HUES64 (cell line): ENCODE measurements at regions not wholly inside any gene's neighbourhood (a gene's known extent, or its start where the extent isn't known, plus 50 kb on each side); places are given as distances from the start of the nearest gene placed in this dataset.

Experiments used
- H3K27ac ChIP-seq: 2 replicates; pipeline ENCODE4 v1.7.0; 2013; ENCODE audit warnings: low read depth, low read length, inconsistent platforms
- H3K27me3 ChIP-seq: 2 replicates; pipeline ENCODE4 v1.6.1; 2013; ENCODE audit warnings: mild to moderate bottlenecking, low read length; ENCODE audit not compliant: insufficient read depth
- H3K36me3 ChIP-seq: 2 replicates; pipeline ENCODE4 v1.6.1; 2013; ENCODE audit warnings: mild to moderate bottlenecking, low read length; ENCODE audit not compliant: insufficient read depth
- H3K4me1 ChIP-seq: 2 replicates; pipeline ENCODE4 v1.6.1; 2013; ENCODE audit warnings: mild to moderate bottlenecking, low read length, moderate library complexity; ENCODE audit not compliant: insufficient read depth
- H3K4me3 ChIP-seq: 2 replicates; pipeline ENCODE4 v1.5.1; 2013; ENCODE audit warnings: mild to moderate bottlenecking, low read length, moderate library complexity
- H3K9ac ChIP-seq: 2 replicates; pipeline ENCODE4 v1.6.1; 2013; ENCODE audit warnings: mild to moderate bottlenecking, low read depth, low read length
- H3K9me3 ChIP-seq: 2 replicates; pipeline ENCODE4 v1.6.1; 2013; ENCODE audit warnings: low read depth, low read length; ENCODE audit not compliant: insufficient read depth
- WGBS: fragments of 150-250, 120-280 bp; methylation state at CpG from one replicate; pipeline ENCODE4 v1.1.7; 2013; ENCODE audit warnings: missing lambda C conversion rate; 5-methylcytosine and 5-hydroxymethylcytosine counted together

DNA sequence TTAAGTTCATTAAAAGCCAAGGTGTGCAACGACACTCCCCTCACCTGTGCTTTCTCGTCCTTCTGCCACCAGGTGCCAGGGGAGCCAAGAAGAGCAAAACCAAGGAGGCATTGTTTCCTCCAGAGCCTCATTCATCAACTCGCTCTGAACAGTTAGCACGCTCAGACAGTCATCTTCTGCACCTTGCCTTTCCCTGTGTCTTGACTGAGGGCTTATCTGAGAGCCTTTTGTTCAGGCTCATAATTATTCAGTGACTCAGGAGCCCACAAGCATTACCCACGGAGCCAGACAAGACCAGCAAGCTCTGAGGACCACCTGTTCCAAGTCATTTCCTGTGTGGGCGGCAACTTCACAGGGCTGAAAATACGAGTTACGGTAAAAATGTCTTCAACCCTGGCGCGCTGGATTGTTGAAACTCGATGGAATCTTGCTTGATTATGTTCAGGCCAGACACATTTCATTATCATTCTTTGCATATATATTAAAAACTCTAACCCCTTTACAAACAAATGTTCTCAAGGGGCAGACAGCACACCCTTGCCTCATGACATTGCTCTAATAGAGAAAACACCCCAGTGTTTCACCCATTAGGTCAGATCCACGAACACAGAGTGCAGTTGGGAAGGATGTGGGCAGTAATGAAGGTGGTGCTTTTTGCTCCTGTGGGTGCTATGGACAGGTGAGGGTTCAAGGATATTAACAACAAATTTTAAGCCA, 89.7 kb upstream of the RUNX1 start:
- H3K27ac ChIP-seq: no peak overlapping the region
- WGBS: 91% methylated on average over 11 of the region's 12 CpGs

DNA sequence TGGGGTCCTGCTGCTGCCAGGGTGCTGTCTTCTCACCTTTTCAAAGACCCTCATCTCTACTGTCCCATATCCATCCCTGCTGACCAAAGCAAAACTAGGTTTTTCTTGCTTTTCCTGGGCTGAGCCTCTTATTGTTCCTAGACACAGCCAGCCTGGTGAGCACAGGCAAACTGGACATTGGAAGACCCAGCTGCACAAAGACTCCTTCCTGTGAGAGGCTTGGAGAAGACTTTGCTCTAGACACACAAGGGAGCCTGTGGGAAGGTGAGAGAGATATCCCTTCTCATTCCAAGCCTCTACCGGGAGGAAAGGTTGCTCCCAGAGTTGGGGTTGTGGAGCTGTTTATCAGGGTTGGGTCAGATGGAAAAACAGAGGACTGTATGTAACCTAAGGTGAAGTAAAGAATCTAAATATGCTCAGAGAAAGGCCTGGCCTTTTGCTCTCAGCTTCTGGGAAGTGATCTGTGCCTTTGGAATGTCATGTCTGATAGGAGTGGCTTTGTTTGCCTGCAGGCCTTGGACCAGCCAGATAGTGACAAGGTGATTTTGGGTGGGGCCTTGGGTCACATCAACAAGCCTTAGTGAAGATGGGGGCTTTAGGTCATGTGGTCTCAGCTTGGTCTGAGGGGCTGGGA, 87.6 kb upstream of the RUNX1 start:
- no peaks in the 10 kb centered on the region for H3K9me3 ChIP-seq
- H3K27me3 ChIP-seq: no peaks in the 10 kb centered on the region
- peak overlapping the region; percentile 12; the same call in 1 of the 2 replicates for H3K9ac ChIP-seq
- H3K36me3 ChIP-seq: no peaks in the 10 kb centered on the region
- H3K4me1 ChIP-seq: peaks cover 20% of the 10 kb centered on the region
- no peak overlapping the region for H3K27ac ChIP-seq
- no peak overlapping the region for H3K4me3 ChIP-seq
- WGBS: 67% methylated on average over 1 of the region's 1 CpG

More for the DNA sequence above, 89.7 kb upstream of the RUNX1 start:
- H3K4me3 ChIP-seq: no peak overlapping the region
- no peaks in the 10 kb centered on the region for H3K9me3 ChIP-seq
- H3K36me3 ChIP-seq: no peaks in the 10 kb centered on the region
- peaks cover 20% of the 10 kb centered on the region for H3K4me1 ChIP-seq
- H3K9ac ChIP-seq: no peak overlapping the region
- H3K27me3 ChIP-seq: no peaks in the 10 kb centered on the region

DNA sequence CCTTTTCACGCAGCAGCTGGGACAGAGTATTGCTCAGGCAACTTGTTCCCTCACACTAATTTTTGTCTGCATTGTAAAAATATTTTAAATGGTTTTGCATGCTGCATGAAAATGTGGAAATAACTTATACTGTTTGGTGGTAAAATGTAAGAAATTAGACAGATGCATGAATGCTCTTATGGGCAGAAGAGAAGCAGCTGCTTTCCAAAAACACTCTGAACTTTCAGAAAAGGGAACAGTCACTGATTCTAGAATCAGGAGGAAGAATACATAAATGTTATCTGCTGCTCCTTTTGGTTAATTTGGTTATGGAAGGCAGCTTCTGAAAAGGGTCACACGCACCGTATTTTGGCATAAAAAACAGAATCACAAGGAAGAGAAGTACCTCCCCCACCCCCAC, 87.0 kb upstream of the RUNX1 start:
- H3K27ac ChIP-seq: no peak overlapping the region
- no peak overlapping the region for H3K9ac ChIP-seq
- H3K36me3 ChIP-seq: no peaks in the 10 kb centered on the region
- no peak overlapping the region for H3K4me3 ChIP-seq
- no peaks in the 10 kb centered on the region for H3K27me3 ChIP-seq
- 96% methylated on average over 3 of the region's 3 CpGs for WGBS
- H3K4me1 ChIP-seq: peaks cover 20% of the 10 kb centered on the region
- H3K9me3 ChIP-seq: no peaks in the 10 kb centered on the region

DNA sequence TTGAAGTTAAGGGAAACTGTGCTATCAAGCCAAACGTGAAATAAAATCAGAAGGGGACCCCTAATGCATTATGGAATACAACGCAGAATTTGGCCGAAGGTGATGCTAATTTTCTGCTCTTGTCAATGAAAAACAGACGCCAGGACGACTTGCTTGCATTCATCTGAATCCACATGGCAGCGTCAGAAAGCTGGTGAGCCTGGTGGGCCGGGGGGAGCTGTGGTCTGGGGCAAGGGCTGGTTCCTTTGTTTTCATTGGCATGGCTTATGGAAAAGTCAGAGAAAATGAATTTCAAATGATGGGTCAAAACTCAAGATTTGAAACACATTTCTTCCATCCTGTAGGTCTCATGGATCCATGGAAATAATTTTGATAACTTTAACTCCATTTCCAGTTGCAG, 86.4 kb upstream of the RUNX1 start:
- no peak overlapping the region for H3K9ac ChIP-seq
- no peaks in the 10 kb centered on the region for H3K9me3 ChIP-seq
- no peaks in the 10 kb centered on the region for H3K36me3 ChIP-seq
- no peak overlapping the region for H3K4me3 ChIP-seq
- H3K27ac ChIP-seq: no peak overlapping the region
- peaks cover 20% of the 10 kb centered on the region for H3K4me1 ChIP-seq
- WGBS: 75% methylated on average over 7 of the region's 7 CpGs
- H3K27me3 ChIP-seq: no peaks in the 10 kb centered on the region

DNA sequence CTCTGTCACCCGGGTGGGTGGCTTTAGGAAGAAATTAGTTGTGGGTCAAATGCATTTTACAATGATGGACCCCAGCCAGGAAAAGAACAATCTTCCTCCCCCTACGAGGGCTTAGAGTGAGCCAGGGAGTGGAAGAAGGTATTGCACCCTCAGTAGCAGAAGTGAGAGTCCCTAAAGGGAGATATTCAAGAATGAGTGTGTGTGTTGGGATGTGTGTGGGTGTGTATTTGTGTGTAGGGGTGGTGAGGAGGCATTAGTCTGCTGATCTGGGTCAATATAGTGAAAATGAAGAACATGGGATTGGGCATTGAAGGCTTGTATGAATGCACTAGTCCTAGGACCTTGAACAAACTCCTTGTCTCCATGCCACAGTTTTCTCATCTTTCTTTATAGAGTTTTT, 85.2 kb upstream of the RUNX1 start:
- Histone ChIP-seq H3K27ac (no peak overlapping the region), H3K9ac (no peak overlapping the region), H3K36me3 (no peaks in the 10 kb centered on the region), H3K4me3 (no peak overlapping the region), H3K9me3 (no peaks in the 10 kb centered on the region), H3K27me3 (no peaks in the 10 kb centered on the region), H3K4me1 (peaks cover 20% of the 10 kb centered on the region)
- WGBS: 90% methylated on average over 2 of the region's 2 CpGs

DNA sequence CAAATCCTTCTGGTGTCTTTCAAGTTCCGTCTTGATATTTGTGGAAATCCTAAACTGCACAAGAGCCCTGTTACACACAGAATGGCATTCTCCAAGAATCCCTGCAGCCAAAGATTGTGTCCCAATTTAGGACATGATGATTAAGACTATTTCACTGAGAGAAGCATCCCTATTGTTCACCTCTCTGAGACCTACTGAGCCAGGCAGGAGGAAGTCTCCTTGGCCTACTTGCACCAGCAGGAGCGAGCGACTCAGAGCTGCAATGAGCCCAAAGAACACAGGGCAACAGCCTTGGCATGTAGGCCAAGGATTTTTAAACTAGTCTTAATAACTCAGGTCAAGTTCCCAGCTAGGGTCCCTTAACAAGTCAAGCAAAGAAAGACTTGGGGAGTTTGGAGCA, 79.4 kb upstream of the RUNX1 start:
- H3K27ac ChIP-seq: no peak overlapping the region
- no peak overlapping the region for H3K9ac ChIP-seq
- H3K4me1 ChIP-seq: peaks cover 12% of the 10 kb centered on the region; the same call in 1 of the 2 replicates
- no peak overlapping the region for H3K4me3 ChIP-seq
- 96% methylated on average over 3 of the region's 3 CpGs for WGBS
- no peaks in the 10 kb centered on the region for H3K27me3 ChIP-seq
- H3K36me3 ChIP-seq: no peaks in the 10 kb centered on the region
- H3K9me3 ChIP-seq: peaks cover 2% of the 10 kb centered on the region; the same call in 1 of the 2 replicates

DNA sequence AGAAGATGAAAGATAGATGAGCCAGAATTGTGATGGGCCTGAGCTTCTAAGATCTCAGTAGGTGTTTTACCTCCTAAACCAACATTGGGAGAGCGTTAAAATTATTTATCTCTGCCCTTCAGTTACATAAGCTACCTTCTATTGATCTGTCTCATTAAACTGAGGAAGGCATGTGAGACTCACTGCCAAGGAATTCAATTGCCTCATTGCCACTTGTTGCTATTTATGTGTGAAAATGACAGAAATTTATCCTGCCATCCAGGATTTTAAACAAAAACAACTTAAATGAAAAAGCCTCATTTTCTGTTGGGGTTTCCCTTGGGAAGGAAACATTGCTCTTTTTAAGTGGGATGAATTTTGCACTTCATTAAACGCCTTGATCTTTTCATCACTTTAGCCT, 78.7 kb upstream of the RUNX1 start:
- Histone ChIP-seq H3K27ac (no peak overlapping the region), H3K4me3 (no peak overlapping the region), H3K9me3 (peaks cover 2% of the 10 kb centered on the region; the same call in 1 of the 2 replicates), H3K4me1 (peaks cover 12% of the 10 kb centered on the region; the same call in 1 of the 2 replicates), H3K36me3 (no peaks in the 10 kb centered on the region), H3K27me3 (no peaks in the 10 kb centered on the region), H3K9ac (no peak overlapping the region)
- 100% methylated on average over 1 of the region's 2 CpGs for WGBS

DNA sequence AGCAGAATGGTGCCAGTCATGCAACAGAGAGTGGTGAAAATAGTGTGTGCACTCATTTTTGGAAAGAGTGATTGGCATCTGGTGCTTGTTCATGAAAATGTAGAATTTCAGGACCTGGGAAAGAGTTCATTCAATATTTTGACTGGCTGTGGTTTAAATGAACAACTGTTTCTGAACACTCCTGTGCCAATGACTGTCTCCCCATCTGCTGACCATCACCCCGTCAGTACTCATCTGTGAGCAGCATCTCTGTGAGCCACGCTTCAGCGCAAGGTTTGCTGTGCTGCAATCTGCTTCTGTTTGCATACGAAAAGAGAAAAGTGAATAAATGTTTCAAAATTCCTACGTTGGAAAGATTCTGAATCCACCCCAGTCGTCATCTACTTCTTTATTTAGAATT, 77.9 kb upstream of the RUNX1 start:
- Histone ChIP-seq H3K4me3 (no peak overlapping the region), H3K4me1 (peaks cover 12% of the 10 kb centered on the region; the same call in 1 of the 2 replicates), H3K36me3 (no peaks in the 10 kb centered on the region), H3K27me3 (no peaks in the 10 kb centered on the region), H3K9me3 (peaks cover 2% of the 10 kb centered on the region; the same call in 1 of the 2 replicates), H3K27ac (no peak overlapping the region), H3K9ac (no peak overlapping the region)
- WGBS: 77% methylated on average over 5 of the region's 6 CpGs

DNA sequence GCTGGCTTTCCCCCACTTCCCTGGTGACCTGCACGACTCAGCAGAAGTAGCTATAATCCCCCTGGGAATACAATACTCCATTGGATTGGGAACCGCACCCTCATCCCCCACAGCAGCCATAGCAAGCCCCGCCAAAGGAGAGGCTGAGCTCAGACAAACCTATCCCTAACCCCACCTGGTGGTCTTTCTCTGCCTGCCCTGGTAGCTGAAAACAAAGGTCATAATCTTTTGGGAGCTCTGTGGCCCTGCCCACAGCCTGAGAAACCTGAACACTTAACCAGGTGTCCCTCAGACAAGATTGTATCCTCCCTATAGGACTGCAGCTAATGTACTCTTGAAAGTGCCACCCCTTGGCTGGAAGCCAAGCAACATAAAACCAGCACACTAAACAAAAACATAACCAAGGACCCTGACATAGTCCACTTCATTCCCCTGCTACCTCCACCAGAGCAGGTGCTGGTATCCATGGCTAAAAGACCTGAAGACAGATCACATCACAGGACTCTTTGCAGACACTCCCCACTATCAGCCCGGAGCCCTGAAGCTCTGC, 71.6 kb upstream of the RUNX1 start:
- H3K4me1 ChIP-seq: no peaks in the 10 kb centered on the region
- no peaks in the 10 kb centered on the region for H3K27me3 ChIP-seq
- no peak overlapping the region for H3K9ac ChIP-seq
- no peak overlapping the region for H3K27ac ChIP-seq
- H3K36me3 ChIP-seq: no peaks in the 10 kb centered on the region
- 89% methylated on average over 4 of the region's 4 CpGs for WGBS
- no peak overlapping the region for H3K4me3 ChIP-seq
- H3K9me3 ChIP-seq: no peaks in the 10 kb centered on the region

DNA sequence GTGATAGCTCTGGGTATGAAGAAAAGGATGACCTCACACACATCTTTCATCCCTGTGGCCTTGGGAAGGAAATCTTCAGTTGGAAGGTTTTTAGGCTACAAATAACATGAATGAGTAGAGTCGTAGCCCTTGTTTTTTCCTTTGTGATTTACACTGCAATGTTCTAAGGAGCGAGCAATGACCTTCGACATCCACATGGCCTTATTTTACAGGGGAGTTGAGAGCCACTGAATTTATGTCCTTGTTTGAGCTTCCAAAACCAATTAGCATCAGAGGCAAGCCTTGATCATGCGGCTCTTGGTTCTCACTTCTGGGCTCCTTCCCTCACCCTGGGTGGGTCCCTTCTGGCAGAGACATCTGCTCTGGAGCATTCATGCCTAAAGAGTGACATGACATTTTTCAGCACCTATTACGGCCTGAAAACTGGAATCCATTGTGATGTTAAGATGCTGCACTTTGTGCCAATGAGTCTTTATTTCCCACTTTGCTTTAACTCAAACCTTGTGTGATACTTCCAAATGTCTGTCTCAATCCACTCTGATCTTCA, 70.5 kb upstream of the RUNX1 start:
- 96% methylated on average over 5 of the region's 5 CpGs for WGBS

DNA sequence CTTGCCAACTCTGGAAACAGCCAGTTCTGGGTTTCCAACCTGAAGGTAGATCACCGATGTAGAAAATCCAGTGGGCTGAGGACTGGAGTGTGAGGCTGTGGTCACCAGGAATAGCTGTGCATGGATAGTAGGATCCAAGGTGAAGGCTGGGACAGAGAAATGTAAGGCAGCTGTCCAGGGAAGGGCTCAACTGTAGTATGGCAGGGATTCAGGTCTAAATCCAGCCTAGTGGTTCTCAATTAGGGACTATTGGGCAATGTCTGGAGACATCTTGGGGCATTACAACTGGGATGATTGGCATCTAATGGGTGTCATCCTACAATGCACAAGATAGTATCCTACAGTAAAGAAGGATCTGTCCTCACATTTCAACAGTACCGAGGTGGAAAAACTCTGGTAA, 67.7 kb upstream of the RUNX1 start:
- no peaks in the 10 kb centered on the region for H3K27me3 ChIP-seq
- H3K36me3 ChIP-seq: no peaks in the 10 kb centered on the region
- H3K4me3 ChIP-seq: no peak overlapping the region
- H3K4me1 ChIP-seq: no peaks in the 10 kb centered on the region
- H3K9me3 ChIP-seq: no peaks in the 10 kb centered on the region
- no peak overlapping the region for H3K9ac ChIP-seq
- no peak overlapping the region for H3K27ac ChIP-seq
- WGBS: 98% methylated on average over 2 of the region's 2 CpGs

More for the DNA sequence above, 70.5 kb upstream of the RUNX1 start:
- Histone ChIP-seq H3K9me3 (no peaks in the 10 kb centered on the region), H3K27ac (no peak overlapping the region), H3K4me3 (no peak overlapping the region), H3K9ac (no peak overlapping the region), H3K27me3 (no peaks in the 10 kb centered on the region), H3K4me1 (no peaks in the 10 kb centered on the region), H3K36me3 (no peaks in the 10 kb centered on the region)
